Fibroblast of lung (primary cell): ENCODE measurements at regions not wholly inside any gene's neighbourhood (a gene's known extent, or its start where the extent isn't known, plus 50 kb on each side); places are given as distances from the start of the nearest gene placed in this dataset.

Experiments used
- CTCF ChIP-seq, 2 donors: IDR thresholded peaks in 1 of 2; conservative IDR thresholded peaks in 1 of 2; 1 replicate in 1 of 2; 2 replicates in 1 of 2; pipeline ENCODE4 v1.5.1; 2011 to 2012; ENCODE audit warnings: low read length in 2 of 2, control low read depth in 1 of 2, inconsistent platforms in 1 of 2, low read depth in 1 of 2, mild to moderate bottlenecking in 1 of 2
- EZH2 ChIP-seq: IDR thresholded peaks from 2 replicates; pipeline ENCODE4 v1.5.1; 2012; ENCODE audit warnings: low read length, control low read depth, mild to moderate bottlenecking; ENCODE audit errors: missing control alignments

DNA sequence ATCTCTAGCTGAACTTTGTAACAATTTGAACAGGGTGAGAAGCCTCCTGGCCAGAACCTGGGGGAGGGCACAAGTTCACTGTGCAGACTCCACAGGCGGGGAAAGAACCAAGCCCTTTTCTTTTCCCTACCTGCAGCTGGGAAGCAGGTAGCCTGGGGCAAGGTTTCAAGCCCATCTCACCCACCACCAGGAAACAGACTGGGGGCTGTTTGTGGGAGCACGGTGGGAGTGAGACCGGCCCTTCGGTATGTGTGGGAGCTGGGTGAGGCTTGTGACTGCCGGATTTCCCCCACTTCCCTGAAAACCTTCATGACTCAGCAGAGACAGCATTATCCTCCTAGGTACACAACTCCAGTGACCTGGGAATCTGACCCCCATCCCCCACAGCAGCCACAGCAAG is 211.7 kb downstream of the ZNF674 start:
- TF ChIP-seq CTCF (conservative IDR thresholded peaks at IDR 0.05 in 1 of 2, IDR thresholded peaks at IDR 0.05 in 1 of 2; ENCODE audit: low read depth in 1 of 2, low read length in 2 of 2) (no peak), EZH2 (no peak)
